IMR-90 (cell line): ENCODE measurements at regions not wholly inside any gene's neighbourhood (a gene's known extent, or its start where the extent isn't known, plus 50 kb on each side); places are given as distances from the start of the nearest gene placed in this dataset.
A peak's percentile ranks its signal among the peaks of the same experiment; 100 is the strongest.

ENCODE experiments used
- ATAC-seq: fragments of 200-7000 bp; cut with Tn5 transposase; 2 replicates; pipeline ENCODE4 v1.9.1; 2020; ENCODE audit warnings: low read depth, mild to moderate bottlenecking, moderate library complexity
- BruUV-seq: library from RNA; stranded (reverse); fragments of 400-500 nt; replicated peaks from 2 replicates; lab custom pipeline; 2021; lab: Mats Ljungman, UMichigan
- CTCF ChIA-PET: fragments of 300-600 bp; formaldehyde crosslinking; extraction: SDS; loops from one replicate; lab custom pipeline; 2021; ENCODE audit warnings: antibody characterized with exemption; lab: Yijun Ruan, JAX
- POLR2A ChIA-PET: fragments of 300-600 bp; sonication (Branson Sonifier 250); formaldehyde crosslinking; loops from one replicate; lab custom pipeline; 2022; ENCODE audit warnings: antibody characterized with exemption; ENCODE audit not compliant: unreplicated experiment; lab: Charles Lee
- DNase-seq: peaks from one replicate; pipeline ENCODE4 v3.0.0; 2013
- H2AFZ ChIP-seq: replicated peaks from 2 replicates; pipeline ENCODE3; 2013; ENCODE audit warnings: low read length, mild to moderate bottlenecking; ENCODE audit not compliant: poor library complexity
- H2AK5ac ChIP-seq: 2 replicates; pipeline ENCODE4 v1.6.1; 2013; ENCODE audit warnings: low read depth, low read length, inconsistent platforms
- H2AK9ac ChIP-seq: replicated peaks from 2 replicates; pipeline ENCODE3; 2013; ENCODE audit warnings: mild to moderate bottlenecking, low read depth, low read length, moderate library complexity; ENCODE audit not compliant: poor library complexity
- H2BK120ac ChIP-seq: 2 replicates; pipeline ENCODE4 v1.6.1; 2013; ENCODE audit warnings: low read depth, low read length, inconsistent platforms
- H2BK15ac ChIP-seq: 3 replicates; pipeline ENCODE4 v1.6.1; 2013; ENCODE audit warnings: low read depth, low read length, inconsistent platforms
- H2BK20ac ChIP-seq: 2 replicates; pipeline ENCODE4 v1.6.1; 2013; ENCODE audit warnings: low read depth, mild to moderate bottlenecking, inconsistent platforms, low read length, moderate library complexity
- H2BK5ac ChIP-seq: 2 replicates; pipeline ENCODE4 v1.6.1; 2013; ENCODE audit warnings: mild to moderate bottlenecking, low read depth, low read length, inconsistent platforms; ENCODE audit not compliant: poor library complexity, severe bottlenecking
- H3K14ac ChIP-seq: replicated peaks from 2 replicates; pipeline ENCODE4 v1.6.1; 2013; ENCODE audit warnings: low read depth, low read length, inconsistent platforms
- H3K18ac ChIP-seq: 2 replicates; pipeline ENCODE4 v1.6.1; 2013; ENCODE audit warnings: low read depth, low read length, control low read depth
- H3K23ac ChIP-seq: 2 replicates; pipeline ENCODE4 v1.6.1; 2013; ENCODE audit warnings: low read depth, low read length, inconsistent platforms
- H3K27ac ChIP-seq: 2 replicates; pipeline ENCODE4 v1.5.1; 2013; ENCODE audit warnings: mild to moderate bottlenecking, control low read depth, low read length; ENCODE audit not compliant: insufficient read depth
- H3K27me3 ChIP-seq: 2 replicates; pipeline ENCODE4 v1.6.1; 2013; ENCODE audit warnings: low read length; ENCODE audit not compliant: control insufficient read depth, insufficient read depth
- H3K36me3 ChIP-seq: 2 replicates; pipeline ENCODE4 v1.6.1; 2013; ENCODE audit warnings: low read length, mixed read lengths; ENCODE audit not compliant: control insufficient read depth, insufficient read depth
- H3K4ac ChIP-seq: 2 replicates; pipeline ENCODE4 v1.6.1; 2013; ENCODE audit warnings: low read depth, low read length, inconsistent platforms
- H3K4me1 ChIP-seq: 2 replicates; pipeline ENCODE4 v1.6.1; 2013; ENCODE audit warnings: low read length, mixed read lengths; ENCODE audit not compliant: control insufficient read depth, insufficient read depth
- H3K4me2 ChIP-seq: 2 replicates; pipeline ENCODE4 v1.6.1; 2013; ENCODE audit warnings: low read depth, mild to moderate bottlenecking, control low read depth, low read length, moderate library complexity
- H3K4me3 ChIP-seq: 2 replicates; pipeline ENCODE4 v1.5.1; 2013; ENCODE audit warnings: low read depth, mild to moderate bottlenecking, control low read depth, low read length, moderate library complexity; ENCODE audit not compliant: insufficient read depth
- H3K56ac ChIP-seq: 2 replicates; pipeline ENCODE4 v1.6.1; 2013; ENCODE audit warnings: low read length, inconsistent platforms; ENCODE audit not compliant: insufficient read depth; ENCODE audit errors: extremely low read depth
- H3K79me1 ChIP-seq, 2 experiments: 2 replicates each; pipeline ENCODE4 v1.6.1; 2013; ENCODE audit warnings: low read length in 2 of 2, inconsistent platforms in 1 of 2, low read depth in 1 of 2
- H3K9ac ChIP-seq: 2 replicates; pipeline ENCODE4 v1.6.1; 2013; ENCODE audit warnings: low read depth, low read length, control low read depth
- H3K9me1 ChIP-seq: 2 replicates; pipeline ENCODE4 v1.6.1; 2013; ENCODE audit warnings: low read length, inconsistent platforms; ENCODE audit not compliant: insufficient read depth
- H3K9me3 ChIP-seq: 2 replicates; pipeline ENCODE4 v1.6.1; 2013; ENCODE audit warnings: low read length; ENCODE audit not compliant: control insufficient read depth, insufficient read depth
- H4K20me1 ChIP-seq: 2 replicates; pipeline ENCODE4 v1.6.1; 2013; ENCODE audit warnings: low read length, inconsistent platforms; ENCODE audit not compliant: insufficient read depth
- H4K5ac ChIP-seq: 2 replicates; pipeline ENCODE4 v1.6.1; 2013; ENCODE audit warnings: mild to moderate bottlenecking, low read depth, low read length, control low read depth
- H4K8ac ChIP-seq, 2 experiments: 2 replicates each; pipeline ENCODE4 v1.6.1; 2013; ENCODE audit warnings: low read depth in 2 of 2, low read length in 2 of 2, control low read depth in 1 of 2, inconsistent platforms in 1 of 2
- H4K91ac ChIP-seq: 2 replicates; pipeline ENCODE4 v1.6.1; 2013; ENCODE audit warnings: low read depth, low read length, inconsistent platforms; ENCODE audit not compliant: insufficient read depth
- BHLHE40 ChIP-seq: fragments of 150-350 bp; IDR thresholded peaks from 2 replicates; pipeline ENCODE4 v1.6.1; 2016; ENCODE audit warnings: mild to moderate bottlenecking, low read depth, low read length
- CEBPB ChIP-seq: IDR thresholded peaks from 2 replicates; pipeline ENCODE4 v1.6.1; 2012; ENCODE audit warnings: low read depth, low read length, improper control_type of control experiment
- CHD1 ChIP-seq: IDR thresholded peaks from 2 replicates; pipeline ENCODE4 v1.6.1; 2012; ENCODE audit warnings: low read depth, low read length, improper control_type of control experiment
- ELK1 ChIP-seq: fragments of 150-350 bp; IDR thresholded peaks from 2 replicates; pipeline ENCODE4 v1.6.1; 2016; ENCODE audit warnings: low read depth, mild to moderate bottlenecking, low read length, moderate library complexity, borderline replicate concordance
- FOS ChIP-seq: fragments of 150-350 bp; IDR thresholded peaks from 2 replicates; pipeline ENCODE4 v1.6.1; 2016; ENCODE audit warnings: low read depth, low read length
- MAFK ChIP-seq: IDR thresholded peaks from 2 replicates; pipeline ENCODE4 v1.6.1; 2012; ENCODE audit warnings: low read depth, low read length, improper control_type of control experiment
- MAZ ChIP-seq: IDR thresholded peaks from 2 replicates; pipeline ENCODE4 v1.6.1; 2012; ENCODE audit warnings: low read depth, mild to moderate bottlenecking, low read length, improper control_type of control experiment, moderate library complexity, borderline replicate concordance
- MXI1 ChIP-seq: IDR thresholded peaks from 2 replicates; pipeline ENCODE4 v1.6.1; 2012; ENCODE audit warnings: low read depth, mild to moderate bottlenecking, low read length, moderate library complexity, borderline replicate concordance
- NFE2L2 ChIP-seq: fragments of 150-350 bp; IDR thresholded peaks from 2 replicates; pipeline ENCODE4 v1.6.1; 2016; ENCODE audit warnings: low read depth, mild to moderate bottlenecking, low read length
- POLR2A ChIP-seq: IDR thresholded peaks from 2 replicates; pipeline ENCODE4 v1.6.1; 2012; ENCODE audit warnings: mild to moderate bottlenecking, low read depth, low read length
- RAD21 ChIP-seq: IDR thresholded peaks from 2 replicates; pipeline ENCODE4 v1.6.1; 2012; ENCODE audit warnings: low read length, improper control_type of control experiment
- RCOR1 ChIP-seq: IDR thresholded peaks from 2 replicates; pipeline ENCODE4 v1.6.1; 2012; ENCODE audit warnings: mild to moderate bottlenecking, low read length, improper control_type of control experiment; ENCODE audit not compliant: insufficient replicate concordance
- RFX5 ChIP-seq: IDR thresholded peaks from 2 replicates; pipeline ENCODE4 v1.8.0; 2012; ENCODE audit warnings: low read depth, mild to moderate bottlenecking, low read length, moderate library complexity
- SMC3 ChIP-seq: fragments of 150-350 bp; IDR thresholded peaks from 2 replicates; pipeline ENCODE4 v1.6.1; 2016; ENCODE audit warnings: low read depth, mild to moderate bottlenecking, antibody characterized with exemption, low read length, moderate library complexity
- WGBS, 2 experiments: methylation state at CpG; one replicate each; pipeline versions ENCODE4 v1.1.5 to v1.1.7; 2013; ENCODE audit warnings: missing lambda C conversion rate in 2 of 2; ENCODE audit not compliant: insufficient read length in 1 of 2; ENCODE audit errors: extremely low coverage in 2 of 2; 5-methylcytosine and 5-hydroxymethylcytosine counted together
- dilution Hi-C: fragments of 300-500 bp; cut with HindIII; formaldehyde crosslinking; loops from one replicate; pipeline ENCODE4 v1.14.3; 2018; ENCODE audit warnings: low sequenced_read_pairs; ENCODE audit not compliant: unreplicated experiment
- in situ Hi-C: fragments of 300-500 bp; cut with MboI; formaldehyde crosslinking; loops from 3 replicates; pipeline ENCODE4 v1.14.3; 2019; ENCODE audit warnings: low sequenced_read_pairs, inconsistent platforms, mixed read lengths
- intact Hi-C: fragments of 100-400 bp; cut with micrococcal nuclease; formaldehyde crosslinking; loops from 2 replicates; pipeline ENCODE4 v1.10.0; 2022
- TF ChIP-seq, protein P1 (sequence below): fragments of 150-350 bp; IDR thresholded peaks from 2 replicates; pipeline ENCODE4 v1.6.1; 2017; ENCODE audit warnings: mild to moderate bottlenecking, antibody characterized with exemption, low read length, low read depth
- TF ChIP-seq, protein P2 (sequence below): conservative IDR thresholded peaks from 2 replicates; pipeline ENCODE4 v1.5.1; 2012; ENCODE audit warnings: mild to moderate bottlenecking, low read depth, low read length, improper control_type of control experiment

DNA sequence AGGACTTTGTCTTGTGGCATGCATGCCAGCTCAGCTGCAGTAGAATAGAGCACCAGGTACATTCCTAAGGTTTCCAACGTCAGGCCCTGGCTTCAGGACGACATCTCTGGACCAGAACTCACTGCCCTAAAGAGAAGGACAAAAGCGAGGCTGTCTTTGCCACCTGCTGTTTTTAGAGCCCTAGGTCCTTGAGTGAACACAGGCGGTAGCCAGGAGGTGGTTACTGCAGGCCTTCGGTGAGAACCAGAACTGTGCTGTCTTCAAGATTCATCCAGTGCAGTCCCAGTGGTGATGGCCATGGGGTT, 288.9 kb upstream of the CDH18 start:
- POLR2A ChIA-PET: no interaction called here
- Histone ChIP-seq H4K5ac (no peak overlapping the region), H3K9me1 (no peaks in the 10 kb centered on the region), H2BK20ac (peak overlapping the region; percentile 45; the same call in 1 of the 2 replicates), H4K91ac (no peak overlapping the region), H4K20me1 (no peaks in the 10 kb centered on the region), H3K23ac (no peak overlapping the region), H4K8ac (0 out of 4 replicates have a peak overlapping the region, but pooled peaks of 1 of the 2 experiments have one; percentile 16), H2BK15ac (no peak overlapping the region), H3K56ac (no peak overlapping the region), H3K36me3 (no peaks in the 10 kb centered on the region), H3K14ac (no peak overlapping the region), H3K4me1 (no peaks in the 10 kb centered on the region), H3K4me3 (no peak overlapping the region), H3K79me1 (no peaks in the 10 kb centered on the region), H2AK5ac (no peak overlapping the region), H2AK9ac (no peak overlapping the region), H3K9ac (no peak overlapping the region), H3K27me3 (no peaks in the 10 kb centered on the region), H2BK5ac (no peak overlapping the region), H3K4me2 (no peak overlapping the region), H3K4ac (peak overlapping the region; percentile 16; the same call in 1 of the 2 replicates), H2BK120ac (peak overlapping the region; percentile 74), H3K18ac (no peak overlapping the region), H3K27ac (no peak overlapping the region), H3K9me3 (peaks cover 6% of the 10 kb centered on the region; the same call in 1 of the 2 replicates), H2AFZ (peak overlapping the region; percentile 14)
- intact Hi-C loops: no loop called here
- dilution Hi-C loops: no loop called here
- in situ Hi-C loops: no loop called here
- no peak for ATAC-seq
- DNase-seq: no peak
- 100% methylated on average over 2 of the region's 5 CpGs; no CpG with 5 or more reads in 1 of the 2 experiments for WGBS, 2 experiments
- no TSS peak for BruUV-seq
- TF ChIP-seq ELK1: no peak
- no peak for TF ChIP-seq CEBPB
- TF ChIP-seq SMC3: no peak
- no peak for TF ChIP-seq MAFK
- no peak for TF ChIP-seq NFE2L2
- no peak for TF ChIP-seq BHLHE40
- TF ChIP-seq POLR2A: no peak
- no peak for TF ChIP-seq CHD1
- TF ChIP-seq, protein P1, sequence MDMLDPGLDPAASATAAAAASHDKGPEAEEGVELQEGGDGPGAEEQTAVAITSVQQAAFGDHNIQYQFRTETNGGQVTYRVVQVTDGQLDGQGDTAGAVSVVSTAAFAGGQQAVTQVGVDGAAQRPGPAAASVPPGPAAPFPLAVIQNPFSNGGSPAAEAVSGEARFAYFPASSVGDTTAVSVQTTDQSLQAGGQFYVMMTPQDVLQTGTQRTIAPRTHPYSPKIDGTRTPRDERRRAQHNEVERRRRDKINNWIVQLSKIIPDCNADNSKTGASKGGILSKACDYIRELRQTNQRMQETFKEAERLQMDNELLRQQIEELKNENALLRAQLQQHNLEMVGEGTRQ: no peak
- TF ChIP-seq FOS: no peak
- TF ChIP-seq RFX5: no peak
- no peak for TF ChIP-seq RAD21
- TF ChIP-seq RCOR1: no peak
- TF ChIP-seq, protein P2, sequence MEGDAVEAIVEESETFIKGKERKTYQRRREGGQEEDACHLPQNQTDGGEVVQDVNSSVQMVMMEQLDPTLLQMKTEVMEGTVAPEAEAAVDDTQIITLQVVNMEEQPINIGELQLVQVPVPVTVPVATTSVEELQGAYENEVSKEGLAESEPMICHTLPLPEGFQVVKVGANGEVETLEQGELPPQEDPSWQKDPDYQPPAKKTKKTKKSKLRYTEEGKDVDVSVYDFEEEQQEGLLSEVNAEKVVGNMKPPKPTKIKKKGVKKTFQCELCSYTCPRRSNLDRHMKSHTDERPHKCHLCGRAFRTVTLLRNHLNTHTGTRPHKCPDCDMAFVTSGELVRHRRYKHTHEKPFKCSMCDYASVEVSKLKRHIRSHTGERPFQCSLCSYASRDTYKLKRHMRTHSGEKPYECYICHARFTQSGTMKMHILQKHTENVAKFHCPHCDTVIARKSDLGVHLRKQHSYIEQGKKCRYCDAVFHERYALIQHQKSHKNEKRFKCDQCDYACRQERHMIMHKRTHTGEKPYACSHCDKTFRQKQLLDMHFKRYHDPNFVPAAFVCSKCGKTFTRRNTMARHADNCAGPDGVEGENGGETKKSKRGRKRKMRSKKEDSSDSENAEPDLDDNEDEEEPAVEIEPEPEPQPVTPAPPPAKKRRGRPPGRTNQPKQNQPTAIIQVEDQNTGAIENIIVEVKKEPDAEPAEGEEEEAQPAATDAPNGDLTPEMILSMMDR: no peak
- TF ChIP-seq MAZ: no peak
- TF ChIP-seq MXI1: no peak
- CTCF ChIA-PET: no interaction called here
